HAP-1 (cell line): ENCODE measurements at regions not wholly inside any gene's neighbourhood (a gene's known extent, or its start where the extent isn't known, plus 50 kb on each side); places are given as distances from the start of the nearest gene placed in this dataset.
A peak's percentile ranks its signal among the peaks of the same experiment; 100 is the strongest.

Experiments used
- DNase-seq, 2 experiments: peaks; one replicate each; pipeline ENCODE4 v3.0.0-alpha.2; 2016 to 2020; ENCODE audit warnings: low spot score in 2 of 2
- H3K27me3 ChIP-seq: fragments of 250-450 bp; sonication (Bioruptor Pico); 2 replicates; pipeline ENCODE4 v1.5.1; 2020; ENCODE audit warnings: low read depth, mild to moderate bottlenecking, moderate library complexity
- H3K36me3 ChIP-seq: fragments of 250-450 bp; sonication (Bioruptor Pico); replicated peaks from 2 replicates; pipeline ENCODE4 v1.5.1; 2020; ENCODE audit warnings: mild to moderate bottlenecking
- H3K4me1 ChIP-seq: fragments of 250-450 bp; sonication (Bioruptor Pico); 2 replicates; pipeline ENCODE4 v1.5.1; 2020; ENCODE audit warnings: mild to moderate bottlenecking
- H3K4me3 ChIP-seq: fragments of 250-450 bp; sonication (Bioruptor Pico); 2 replicates; pipeline ENCODE4 v1.5.1; 2020; ENCODE audit warnings: mild to moderate bottlenecking, moderate library complexity
- H3K9me3 ChIP-seq: fragments of 250-450 bp; sonication (Bioruptor Pico); 2 replicates; pipeline ENCODE4 v1.5.1; 2020; ENCODE audit warnings: mild to moderate bottlenecking, moderate library complexity
- in situ Hi-C: fragments of 300-500 bp; cut with MboI; formaldehyde crosslinking; loops from 3 replicates; pipeline ENCODE4 v1.14.3; 2020; ENCODE audit warnings: low sequenced_read_pairs, inconsistent platforms, mixed read lengths

- Histone ChIP-seq H3K36me3 (no peaks in the 10 kb centered on the region), H3K27me3 (no peaks in the 10 kb centered on the region), H3K4me3 (no peak overlapping the region), H3K4me1 (peaks cover 22% of the 10 kb centered on the region), H3K9me3 (no peaks in the 10 kb centered on the region)
- in situ Hi-C loops: loop anchor here (25.0 kb wide), 1 partner anchor 555 kb away; no protein-coding TSS in a partner anchor
- DNase-seq: no peak
These were observed 326.1 kb upstream of the CNR1 start for GRCh38 chr6:88492241-88492640.

DNA sequence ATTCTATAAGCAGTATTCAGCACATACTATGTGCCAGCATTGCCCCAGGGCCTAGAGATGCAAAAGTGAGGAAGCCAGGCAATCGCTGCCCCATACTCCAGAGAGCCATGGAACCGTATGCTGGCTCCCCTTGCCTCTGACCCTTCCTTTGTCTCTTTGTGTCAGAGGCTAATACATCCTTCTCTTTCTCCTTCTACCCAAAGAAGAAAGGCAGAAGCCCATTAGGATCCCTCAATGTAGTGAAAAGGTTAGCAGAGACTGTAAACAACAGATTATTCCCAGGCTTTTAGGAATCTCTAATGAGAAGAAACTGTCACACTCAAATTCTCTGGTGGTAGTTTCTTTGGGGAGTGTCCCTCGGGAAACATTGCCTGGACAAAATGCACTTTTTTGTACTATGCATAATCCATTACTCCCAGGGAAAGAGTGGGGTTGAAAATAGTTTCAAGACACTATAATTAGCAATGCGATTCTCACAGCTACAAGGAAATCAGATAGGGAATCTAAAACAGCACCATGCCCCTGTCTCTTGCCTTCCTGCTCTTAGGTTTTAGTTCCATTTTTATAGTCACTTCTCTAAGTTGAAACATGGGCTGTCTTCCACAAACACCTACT, 325.2 kb upstream of the CNR1 start:
- DNase-seq: peak; percentile 68 to 70
- H3K36me3 ChIP-seq: no peaks in the 10 kb centered on the region
- H3K9me3 ChIP-seq: no peaks in the 10 kb centered on the region
- no peak overlapping the region for H3K4me3 ChIP-seq
- in situ Hi-C loops: loop anchor here (25.0 kb wide), 1 partner anchor 554 kb away; no protein-coding TSS in a partner anchor
- H3K27me3 ChIP-seq: no peaks in the 10 kb centered on the region
- H3K4me1 ChIP-seq: peaks cover 22% of the 10 kb centered on the region

- Histone ChIP-seq H3K36me3 (no peaks in the 10 kb centered on the region), H3K27me3 (no peaks in the 10 kb centered on the region), H3K4me3 (no peak overlapping the region), H3K4me1 (peaks cover 22% of the 10 kb centered on the region), H3K9me3 (no peaks in the 10 kb centered on the region)
- in situ Hi-C loops: loop anchor here (25.0 kb wide), 1 partner anchor 554 kb away; no protein-coding TSS in a partner anchor
- DNase-seq: no peak
These were observed 324.7 kb upstream of the CNR1 start for GRCh38 chr6:88490908-88491264.

DNA sequence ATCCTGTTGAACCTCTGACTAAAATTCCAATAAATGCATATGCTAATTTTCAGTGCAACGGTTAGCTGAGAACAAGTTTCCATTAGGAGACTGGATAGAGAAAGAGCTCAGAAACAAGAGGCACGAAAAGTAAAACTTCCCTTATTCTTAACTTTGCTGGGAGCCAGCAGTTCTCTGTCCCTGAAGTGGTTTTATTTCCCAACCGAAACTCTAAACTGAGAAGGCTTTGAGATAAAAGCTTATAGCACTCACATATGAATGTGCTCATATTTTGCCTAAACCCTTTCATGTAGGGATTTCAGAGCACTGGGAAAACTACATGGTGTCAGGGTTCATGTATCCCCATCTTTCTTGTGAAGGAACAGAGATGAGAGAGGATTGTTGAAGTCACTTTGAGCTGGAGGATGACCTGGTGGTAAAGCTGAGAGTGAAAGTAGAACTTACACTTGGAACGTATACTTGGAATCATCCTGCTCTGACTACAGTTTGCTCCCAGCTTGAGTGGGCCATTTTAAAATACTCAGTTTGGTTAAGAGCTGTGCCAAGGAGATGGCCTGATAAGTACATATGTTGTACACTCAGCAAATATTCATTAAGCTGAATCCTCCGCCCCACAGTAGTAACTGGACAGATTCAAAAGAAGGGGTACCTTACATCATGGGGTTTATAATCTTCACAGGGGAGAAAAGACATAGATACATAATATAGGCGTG, 324.2 kb upstream of the CNR1 start:
- no peak for DNase-seq
- no peaks in the 10 kb centered on the region for H3K9me3 ChIP-seq
- H3K4me3 ChIP-seq: no peak overlapping the region
- peaks cover 22% of the 10 kb centered on the region for H3K4me1 ChIP-seq
- H3K36me3 ChIP-seq: no peaks in the 10 kb centered on the region
- no peaks in the 10 kb centered on the region for H3K27me3 ChIP-seq
- in situ Hi-C loops: loop anchor here (25.0 kb wide), 1 partner anchor 553 kb away; no protein-coding TSS in a partner anchor

DNA sequence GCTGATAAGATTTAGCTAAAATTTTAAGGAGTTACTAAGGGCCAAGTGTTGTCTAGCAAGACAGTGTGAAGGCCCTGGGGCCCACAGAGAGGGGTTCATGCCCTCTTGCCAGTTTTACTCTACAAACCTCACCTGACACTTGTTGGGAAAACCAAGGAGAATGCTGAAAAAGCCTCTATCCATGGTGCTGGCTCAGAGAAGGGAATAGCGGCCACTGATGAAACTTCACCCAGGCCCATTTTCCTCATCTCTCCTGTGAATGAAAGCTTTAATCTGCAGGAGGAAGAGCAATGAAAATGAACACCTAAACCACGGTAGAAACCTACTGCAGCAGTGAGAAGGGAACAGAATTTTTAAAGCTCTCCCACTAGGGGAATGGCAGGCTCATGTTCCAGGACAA, 317.3 kb upstream of the CNR1 start:
- Histone ChIP-seq H3K36me3 (no peaks in the 10 kb centered on the region), H3K4me1 (no peaks in the 10 kb centered on the region), H3K4me3 (no peak overlapping the region), H3K9me3 (no peaks in the 10 kb centered on the region), H3K27me3 (no peaks in the 10 kb centered on the region)
- in situ Hi-C loops: loop anchor here (25.0 kb wide), 1 partner anchor 546 kb away; no protein-coding TSS in a partner anchor
- DNase-seq: no peak

- Histone ChIP-seq H3K36me3 (no peaks in the 10 kb centered on the region), H3K4me3 (no peak overlapping the region), H3K4me1 (no peaks in the 10 kb centered on the region), H3K27me3 (no peaks in the 10 kb centered on the region), H3K9me3 (no peaks in the 10 kb centered on the region)
- in situ Hi-C loops: loop anchor here (25.0 kb wide), 1 partner anchor 545 kb away; no protein-coding TSS in a partner anchor
- no peak for DNase-seq
These were observed 316.3 kb upstream of the CNR1 start for GRCh38 chr6:88482465-88482864.

DNA sequence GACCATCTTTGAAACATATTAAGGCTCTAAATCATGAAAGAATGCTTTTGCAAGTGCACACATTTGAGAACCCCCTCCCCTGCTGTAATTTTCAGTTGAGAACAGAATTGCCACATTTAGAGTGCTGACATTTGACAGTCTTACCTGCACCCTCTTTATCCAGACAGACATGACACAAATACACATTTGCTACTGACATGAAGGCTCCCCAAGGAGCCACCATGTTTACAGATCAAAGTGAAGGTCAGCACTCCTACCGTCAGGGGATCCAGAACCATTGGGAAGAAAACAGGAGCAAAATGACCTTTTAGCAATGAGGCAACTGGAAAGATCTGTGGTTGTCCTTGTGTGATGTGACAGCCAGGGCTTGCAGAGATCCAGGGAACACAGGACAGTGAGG, 315.4 kb upstream of the CNR1 start:
- in situ Hi-C loops: loop anchor here (25.0 kb wide), 1 partner anchor 544 kb away; no protein-coding TSS in a partner anchor
- Histone ChIP-seq H3K27me3 (no peaks in the 10 kb centered on the region), H3K4me3 (no peak overlapping the region), H3K9me3 (no peaks in the 10 kb centered on the region), H3K36me3 (no peaks in the 10 kb centered on the region), H3K4me1 (no peaks in the 10 kb centered on the region)
- no peak for DNase-seq

- no peak overlapping the region for H3K4me3 ChIP-seq
- no peak for DNase-seq
- in situ Hi-C loops: loop anchor here (25.0 kb wide), 1 partner anchor 544 kb away; no protein-coding TSS in a partner anchor
These were observed 314.7 kb upstream of the CNR1 start for GRCh38 chr6:88480816-88481215.

GRCh38 chr6:88477413-88477812, 311.3 kb upstream of the CNR1 start:
- no peaks in the 10 kb centered on the region for H3K9me3 ChIP-seq
- no peaks in the 10 kb centered on the region for H3K27me3 ChIP-seq
- H3K4me3 ChIP-seq: no peak overlapping the region
- no peaks in the 10 kb centered on the region for H3K36me3 ChIP-seq
- in situ Hi-C loops: loop anchor here (25.0 kb wide), 1 partner anchor 540 kb away; no protein-coding TSS in a partner anchor
- no peak for DNase-seq
- H3K4me1 ChIP-seq: no peaks in the 10 kb centered on the region

More at GRCh38 chr6:88480816-88481215, 314.7 kb upstream of the CNR1 start:
- Histone ChIP-seq H3K9me3 (no peaks in the 10 kb centered on the region), H3K4me1 (no peaks in the 10 kb centered on the region), H3K36me3 (no peaks in the 10 kb centered on the region), H3K27me3 (no peaks in the 10 kb centered on the region)

GRCh38 chr6:88476388-88476787, 310.2 kb upstream of the CNR1 start:
- DNase-seq: no peak
- Histone ChIP-seq H3K4me1 (no peaks in the 10 kb centered on the region), H3K27me3 (no peaks in the 10 kb centered on the region), H3K4me3 (no peak overlapping the region), H3K9me3 (no peaks in the 10 kb centered on the region), H3K36me3 (no peaks in the 10 kb centered on the region)
- in situ Hi-C loops: loop anchor here (25.0 kb wide), 1 partner anchor 539 kb away; no protein-coding TSS in a partner anchor

- Histone ChIP-seq H3K36me3 (no peaks in the 10 kb centered on the region), H3K27me3 (no peaks in the 10 kb centered on the region), H3K4me1 (no peaks in the 10 kb centered on the region), H3K9me3 (no peaks in the 10 kb centered on the region), H3K4me3 (no peak overlapping the region)
- in situ Hi-C loops: loop anchor here (25.0 kb wide), 1 partner anchor 537 kb away; no protein-coding TSS in a partner anchor
- DNase-seq: no peak
These were observed 308.6 kb upstream of the CNR1 start for GRCh38 chr6:88474720-88475119.

GRCh38 chr6:88473589-88473988, 307.4 kb upstream of the CNR1 start:
- Histone ChIP-seq H3K4me1 (no peaks in the 10 kb centered on the region), H3K27me3 (no peaks in the 10 kb centered on the region), H3K4me3 (no peak overlapping the region), H3K36me3 (no peaks in the 10 kb centered on the region), H3K9me3 (no peaks in the 10 kb centered on the region)
- in situ Hi-C loops: no loop called here
- no peak for DNase-seq

DNA sequence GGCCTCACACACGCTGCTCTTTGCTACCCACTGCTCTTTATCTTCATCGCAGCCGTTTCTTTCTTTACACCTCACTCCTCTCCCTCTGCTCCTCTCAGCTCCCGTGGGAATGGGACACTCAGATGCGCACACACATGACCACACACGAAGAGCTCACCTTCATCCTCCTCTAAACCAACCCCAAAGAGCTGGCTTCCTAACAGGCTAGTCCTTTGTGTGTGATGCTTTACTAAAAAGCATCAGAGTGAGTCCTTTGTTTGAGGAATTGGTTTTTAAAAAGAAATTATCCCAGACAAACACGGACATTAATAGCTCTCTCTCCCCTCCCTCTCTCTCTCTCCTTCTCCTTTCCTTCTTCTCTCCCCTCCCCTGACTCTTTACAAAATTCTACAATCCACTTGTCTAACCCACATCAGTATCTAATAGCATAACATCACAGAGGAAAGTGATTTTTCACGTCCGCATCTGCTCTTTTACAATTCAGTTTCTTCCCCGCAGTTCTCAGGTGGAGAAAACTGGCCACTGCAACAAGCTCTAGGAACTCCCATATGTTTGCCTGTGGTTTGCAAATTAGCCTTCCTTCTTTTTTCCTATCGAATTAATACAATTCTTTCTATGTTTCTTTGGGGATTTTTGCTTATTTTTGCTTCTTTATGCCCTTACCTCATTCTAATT, 306.8 kb upstream of the CNR1 start:
- Histone ChIP-seq H3K36me3 (no peaks in the 10 kb centered on the region), H3K27me3 (no peaks in the 10 kb centered on the region), H3K4me3 (no peak overlapping the region), H3K4me1 (no peaks in the 10 kb centered on the region), H3K9me3 (no peaks in the 10 kb centered on the region; the same call in 1 of the 2 replicates)
- in situ Hi-C loops: no loop called here
- no peak for DNase-seq
